GM23338 (cell line): ENCODE measurements at regions not wholly inside any gene's neighbourhood (a gene's known extent, or its start where the extent isn't known, plus 50 kb on each side); places are given as distances from the start of the nearest gene placed in this dataset.
A peak's percentile ranks its signal among the peaks of the same experiment; 100 is the strongest.

ENCODE experiments used
- ATAC-seq: fragments of 200-7000 bp; cut with Tn5 transposase; 3 replicates; pipeline ENCODE4 v1.9.1; 2020
- DNase-seq: peaks from one replicate; pipeline ENCODE4 v3.0.0-alpha.2; 2015; ENCODE audit warnings: low spot score
- H2AFZ ChIP-seq: fragments of 200-600 bp; sonication (generic); 2 replicates; pipeline ENCODE4 v1.8.0; 2016; ENCODE audit warnings: antibody characterized with exemption, mild to moderate bottlenecking, moderate library complexity
- H3F3A ChIP-seq: fragments of 200-600 bp; sonication (generic); replicated peaks from 2 replicates; pipeline ENCODE4 v1.8.0; 2017; ENCODE audit warnings: antibody characterized with exemption, mixed run types, low read depth
- H3K27ac ChIP-seq: fragments of 200-600 bp; sonication (generic); 2 replicates; pipeline ENCODE4 v1.6.1; 2016; ENCODE audit warnings: low read depth
- H3K27me3 ChIP-seq: fragments of 200-600 bp; sonication (generic); 2 replicates; pipeline ENCODE4 v1.8.0; 2016; ENCODE audit warnings: mild to moderate bottlenecking, mixed run types, moderate library complexity; ENCODE audit not compliant: insufficient read depth
- H3K36me3 ChIP-seq: fragments of 200-600 bp; sonication (generic); 2 replicates; pipeline ENCODE4 v1.8.0; 2016; ENCODE audit warnings: mild to moderate bottlenecking; ENCODE audit not compliant: insufficient read depth
- H3K4me1 ChIP-seq: fragments of 200-600 bp; sonication (generic); 2 replicates; pipeline ENCODE4 v1.8.0; 2016; ENCODE audit warnings: mild to moderate bottlenecking, moderate library complexity; ENCODE audit not compliant: insufficient read depth
- H3K4me2 ChIP-seq: fragments of 200-600 bp; sonication (generic); 2 replicates; pipeline ENCODE4 v1.7.1; 2017; ENCODE audit warnings: mixed run types
- H3K4me3 ChIP-seq: fragments of 200-600 bp; sonication (generic); 2 replicates; pipeline ENCODE4 v1.6.1; 2016; ENCODE audit warnings: mixed run types
- H3K79me2 ChIP-seq: fragments of 200-600 bp; sonication (generic); replicated peaks from 2 replicates; pipeline ENCODE4 v1.8.0; 2017; ENCODE audit warnings: mild to moderate bottlenecking; ENCODE audit not compliant: insufficient read depth
- H3K9me2 ChIP-seq: fragments of 200-600 bp; sonication (generic); 2 replicates; pipeline ENCODE4 v1.8.0; 2017; ENCODE audit not compliant: insufficient read depth
- H4K20me1 ChIP-seq: fragments of 200-600 bp; sonication (generic); replicated peaks from 2 replicates; pipeline ENCODE4 v1.8.0; 2017; ENCODE audit warnings: mild to moderate bottlenecking; ENCODE audit not compliant: insufficient read depth
- H3K27ac Mint-ChIP-seq: 2 replicates; pipeline ENCODE4 v1.8.0; 2020; ENCODE audit warnings: inconsistent platforms, mild to moderate bottlenecking, moderate library complexity, mixed read lengths
- H3K27me3 Mint-ChIP-seq: 3 replicates; pipeline ENCODE4 v1.8.0; 2022; ENCODE audit warnings: low read depth, mild to moderate bottlenecking, moderate library complexity, mixed read lengths, inconsistent platforms; ENCODE audit not compliant: insufficient read depth, poor library complexity
- H3K36me3 Mint-ChIP-seq: 3 replicates; pipeline ENCODE4 v1.8.0; 2021; ENCODE audit warnings: low read depth, mild to moderate bottlenecking, inconsistent platforms, moderate library complexity, mixed read lengths
- H3K4me1 Mint-ChIP-seq: 3 replicates; pipeline ENCODE4 v1.8.0; 2020; ENCODE audit warnings: mild to moderate bottlenecking, inconsistent platforms, mixed read lengths
- H3K4me3 Mint-ChIP-seq: 3 replicates; pipeline ENCODE4 v1.8.0; 2021; ENCODE audit warnings: moderate library complexity, mild to moderate bottlenecking, inconsistent platforms, mixed read lengths
- H3K9me3 Mint-ChIP-seq: 3 replicates; pipeline ENCODE4 v1.8.0; 2020; ENCODE audit warnings: moderate library complexity, mild to moderate bottlenecking, inconsistent platforms, mixed read lengths
- CREB1 ChIP-seq: fragments of 250-450 bp; sonication (Bioruptor Pico); IDR thresholded peaks from 2 replicates; pipeline ENCODE4 v1.5.0; 2020; ENCODE audit warnings: low read depth, mild to moderate bottlenecking, moderate library complexity
- ETS1 ChIP-seq: IDR thresholded peaks from 2 replicates; pipeline ENCODE4 v1.6.1; 2016; ENCODE audit warnings: antibody characterized with exemption
- NANOG ChIP-seq: IDR thresholded peaks from 2 replicates; pipeline ENCODE4 v1.6.1; 2016; ENCODE audit warnings: antibody characterized with exemption, borderline replicate concordance
- REST ChIP-seq: IDR thresholded peaks from one replicate; pipeline ENCODE4 v1.6.1; 2018; ENCODE audit warnings: antibody characterized with exemption; ENCODE audit not compliant: unreplicated experiment
- STAT1 ChIP-seq: IDR thresholded peaks from one replicate; pipeline ENCODE4 v1.6.1; 2016; ENCODE audit warnings: antibody characterized with exemption; ENCODE audit not compliant: unreplicated experiment
- ZNF331 ChIP-seq: fragments of 250-450 bp; sonication (Bioruptor Pico); IDR thresholded peaks from 2 replicates; pipeline ENCODE4 v1.5.0; 2020; ENCODE audit warnings: low read depth, mild to moderate bottlenecking, moderate library complexity
- TF ChIP-seq, protein P1 (sequence below): fragments of 250-450 bp; sonication (Bioruptor Pico); IDR thresholded peaks from 2 replicates; pipeline ENCODE4 v1.5.0; 2020; ENCODE audit warnings: mild to moderate bottlenecking, moderate library complexity

- TF ChIP-seq ZNF331 (CRISPR knock-in tag): no peak
- TF ChIP-seq ETS1: no peak
- TF ChIP-seq CREB1 (CRISPR knock-in tag): no peak
Observed at GRCh38 chr1:221141096-221141495, 261.9 kb downstream of the HLX start (continued).

- no peaks in the 10 kb centered on the region for H3K4me1 ChIP-seq
- Mint-ChIP-seq H3K27ac (no peak overlapping the region), H3K36me3 (no peaks in the 10 kb centered on the region), H3K9me3 (no peaks in the 10 kb centered on the region; the same call in 2 of the 3 replicates), H3K27me3 (no peaks in the 10 kb centered on the region), H3K4me3 (no peak overlapping the region), H3K4me1 (no peaks in the 10 kb centered on the region)
- peak; percentile 4 for DNase-seq
- H3K9me2 ChIP-seq: no peaks in the 10 kb centered on the region
- no peak overlapping the region for H3K4me2 ChIP-seq
- TF ChIP-seq, protein P1, sequence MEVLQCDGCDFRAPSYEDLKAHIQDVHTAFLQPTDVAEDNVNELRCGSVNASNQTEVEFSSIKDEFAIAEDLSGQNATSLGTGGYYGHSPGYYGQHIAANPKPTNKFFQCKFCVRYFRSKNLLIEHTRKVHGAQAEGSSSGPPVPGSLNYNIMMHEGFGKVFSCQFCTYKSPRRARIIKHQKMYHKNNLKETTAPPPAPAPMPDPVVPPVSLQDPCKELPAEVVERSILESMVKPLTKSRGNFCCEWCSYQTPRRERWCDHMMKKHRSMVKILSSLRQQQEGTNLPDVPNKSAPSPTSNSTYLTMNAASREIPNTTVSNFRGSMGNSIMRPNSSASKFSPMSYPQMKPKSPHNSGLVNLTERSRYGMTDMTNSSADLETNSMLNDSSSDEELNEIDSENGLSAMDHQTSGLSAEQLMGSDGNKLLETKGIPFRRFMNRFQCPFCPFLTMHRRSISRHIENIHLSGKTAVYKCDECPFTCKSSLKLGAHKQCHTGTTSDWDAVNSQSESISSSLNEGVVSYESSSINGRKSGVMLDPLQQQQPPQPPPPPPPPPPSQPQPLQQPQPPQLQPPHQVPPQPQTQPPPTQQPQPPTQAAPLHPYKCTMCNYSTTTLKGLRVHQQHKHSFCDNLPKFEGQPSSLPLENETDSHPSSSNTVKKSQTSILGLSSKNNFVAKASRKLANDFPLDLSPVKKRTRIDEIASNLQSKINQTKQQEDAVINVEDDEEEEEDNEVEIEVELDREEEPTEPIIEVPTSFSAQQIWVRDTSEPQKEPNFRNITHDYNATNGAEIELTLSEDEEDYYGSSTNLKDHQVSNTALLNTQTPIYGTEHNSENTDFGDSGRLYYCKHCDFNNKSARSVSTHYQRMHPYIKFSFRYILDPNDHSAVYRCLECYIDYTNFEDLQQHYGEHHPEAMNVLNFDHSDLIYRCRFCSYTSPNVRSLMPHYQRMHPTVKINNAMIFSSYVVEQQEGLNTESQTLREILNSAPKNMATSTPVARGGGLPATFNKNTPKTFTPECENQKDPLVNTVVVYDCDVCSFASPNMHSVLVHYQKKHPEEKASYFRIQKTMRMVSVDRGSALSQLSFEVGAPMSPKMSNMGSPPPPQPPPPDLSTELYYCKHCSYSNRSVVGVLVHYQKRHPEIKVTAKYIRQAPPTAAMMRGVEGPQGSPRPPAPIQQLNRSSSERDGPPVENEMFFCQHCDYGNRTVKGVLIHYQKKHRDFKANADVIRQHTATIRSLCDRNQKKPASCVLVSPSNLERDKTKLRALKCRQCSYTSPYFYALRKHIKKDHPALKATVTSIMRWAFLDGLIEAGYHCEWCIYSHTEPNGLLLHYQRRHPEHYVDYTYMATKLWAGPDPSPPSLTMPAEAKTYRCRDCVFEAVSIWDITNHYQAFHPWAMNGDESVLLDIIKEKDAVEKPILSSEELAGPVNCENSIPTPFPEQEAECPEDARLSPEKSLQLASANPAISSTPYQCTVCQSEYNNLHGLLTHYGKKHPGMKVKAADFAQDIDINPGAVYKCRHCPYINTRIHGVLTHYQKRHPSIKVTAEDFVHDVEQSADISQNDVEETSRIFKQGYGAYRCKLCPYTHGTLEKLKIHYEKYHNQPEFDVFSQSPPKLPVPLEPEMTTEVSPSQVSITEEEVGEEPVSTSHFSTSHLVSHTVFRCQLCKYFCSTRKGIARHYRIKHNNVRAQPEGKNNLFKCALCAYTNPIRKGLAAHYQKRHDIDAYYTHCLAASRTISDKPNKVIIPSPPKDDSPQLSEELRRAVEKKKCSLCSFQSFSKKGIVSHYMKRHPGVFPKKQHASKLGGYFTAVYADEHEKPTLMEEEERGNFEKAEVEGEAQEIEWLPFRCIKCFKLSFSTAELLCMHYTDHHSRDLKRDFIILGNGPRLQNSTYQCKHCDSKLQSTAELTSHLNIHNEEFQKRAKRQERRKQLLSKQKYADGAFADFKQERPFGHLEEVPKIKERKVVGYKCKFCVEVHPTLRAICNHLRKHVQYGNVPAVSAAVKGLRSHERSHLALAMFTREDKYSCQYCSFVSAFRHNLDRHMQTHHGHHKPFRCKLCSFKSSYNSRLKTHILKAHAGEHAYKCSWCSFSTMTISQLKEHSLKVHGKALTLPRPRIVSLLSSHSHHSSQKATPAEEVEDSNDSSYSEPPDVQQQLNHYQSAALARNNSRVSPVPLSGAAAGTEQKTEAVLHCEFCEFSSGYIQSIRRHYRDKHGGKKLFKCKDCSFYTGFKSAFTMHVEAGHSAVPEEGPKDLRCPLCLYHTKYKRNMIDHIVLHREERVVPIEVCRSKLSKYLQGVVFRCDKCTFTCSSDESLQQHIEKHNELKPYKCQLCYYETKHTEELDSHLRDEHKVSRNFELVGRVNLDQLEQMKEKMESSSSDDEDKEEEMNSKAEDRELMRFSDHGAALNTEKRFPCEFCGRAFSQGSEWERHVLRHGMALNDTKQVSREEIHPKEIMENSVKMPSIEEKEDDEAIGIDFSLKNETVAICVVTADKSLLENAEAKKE (CRISPR knock-in tag): no peak
- TF ChIP-seq STAT1: no peak
- TF ChIP-seq CREB1 (CRISPR knock-in tag): no peak
- no peak for TF ChIP-seq NANOG
- no peak for TF ChIP-seq REST
- TF ChIP-seq ZNF331 (CRISPR knock-in tag): no peak
- no peak overlapping the region for H3K27ac ChIP-seq
- no peaks in the 10 kb centered on the region for H4K20me1 ChIP-seq
- H3K79me2 ChIP-seq: no peaks in the 10 kb centered on the region
- no peaks in the 10 kb centered on the region for H3K36me3 ChIP-seq
- H2AFZ ChIP-seq: no peak overlapping the region
- H3K27me3 ChIP-seq: no peaks in the 10 kb centered on the region
- H3K4me3 ChIP-seq: no peak overlapping the region
- no peak for ATAC-seq
- no peaks in the 10 kb centered on the region for H3F3A ChIP-seq
Observed at GRCh38 chr1:221141606-221142285, 262.5 kb downstream of the HLX start.
